Neuronal stem cell (in vitro differentiated cells): ENCODE measurements at regions not wholly inside any gene's neighbourhood (a gene's known extent, or its start where the extent isn't known, plus 50 kb on each side); places are given as distances from the start of the nearest gene placed in this dataset.
A peak's percentile ranks its signal among the peaks of the same experiment; 100 is the strongest.
"Not testable (repeated sequence)": the region's sequence is repeated elsewhere in the genome, so short reads cannot be mapped to it uniquely, and the experiment has no call there.

Experiments
- DNase-seq: peaks from one replicate; pipeline ENCODE4 v3.0.0-alpha.2; 2013; ENCODE audit warnings: low spot score
- H2AFZ ChIP-seq: one replicate; pipeline ENCODE4 v1.6.1; 2013; ENCODE audit warnings: mild to moderate bottlenecking, low read length, inconsistent platforms
- H2AK5ac ChIP-seq: 2 replicates; pipeline ENCODE4 v1.6.1; 2013; ENCODE audit warnings: low read depth, mild to moderate bottlenecking, inconsistent platforms, low read length, moderate library complexity, mixed read lengths
- H2BK120ac ChIP-seq: 2 replicates; pipeline ENCODE4 v1.6.1; 2013; ENCODE audit warnings: low read depth, mild to moderate bottlenecking, inconsistent platforms, low read length, moderate library complexity, mixed read lengths
- H2BK12ac ChIP-seq: one replicate; pipeline ENCODE4 v1.6.1; 2013; ENCODE audit warnings: low read length, inconsistent platforms
- H2BK15ac ChIP-seq: 2 replicates; pipeline ENCODE4 v1.6.1; 2013; ENCODE audit warnings: mild to moderate bottlenecking, low read length, inconsistent platforms, mixed read lengths
- H2BK5ac ChIP-seq: one replicate; pipeline ENCODE4 v1.6.1; 2013; ENCODE audit warnings: inconsistent platforms, mild to moderate bottlenecking, low read length, moderate library complexity
- H3K14ac ChIP-seq: one replicate; pipeline ENCODE4 v1.6.1; 2013; ENCODE audit warnings: low read length, inconsistent platforms
- H3K18ac ChIP-seq: 2 replicates; pipeline ENCODE4 v1.6.1; 2013; ENCODE audit warnings: low read length, inconsistent platforms
- H3K23ac ChIP-seq: 2 replicates; pipeline ENCODE4 v1.6.1; 2013; ENCODE audit warnings: low read depth, mild to moderate bottlenecking, mixed read lengths, low read length, inconsistent platforms; ENCODE audit not compliant: poor library complexity
- H3K27ac ChIP-seq: replicated peaks from 3 replicates; pipeline ENCODE4 v1.5.1; 2013; ENCODE audit warnings: low read length, inconsistent platforms
- H3K27me3 ChIP-seq, 3 experiments: 2 replicates each; pipeline ENCODE4 v1.6.1; 2013; ENCODE audit warnings: low read length in 3 of 3, mild to moderate bottlenecking in 2 of 3, inconsistent platforms in 1 of 3, low read depth in 1 of 3, mixed read lengths in 1 of 3, moderate library complexity in 1 of 3; ENCODE audit not compliant: control insufficient read depth in 3 of 3, insufficient read depth in 3 of 3
- H3K36me3 ChIP-seq, 2 donors: replicated peaks in 1 of 2; 2 replicates each; pipeline ENCODE4 v1.6.1; 2013; ENCODE audit warnings: low read length in 2 of 2; ENCODE audit not compliant: control insufficient read depth in 2 of 2, insufficient read depth in 2 of 2
- H3K4ac ChIP-seq: 2 replicates; pipeline ENCODE4 v1.6.1; 2013; ENCODE audit warnings: inconsistent platforms, mild to moderate bottlenecking, low read length, moderate library complexity
- H3K4me1 ChIP-seq, 2 donors: 1 replicate in 1 of 2; 2 replicates in 1 of 2; pipeline ENCODE4 v1.6.1; 2013; ENCODE audit warnings: low read length in 2 of 2, low read depth in 1 of 2; ENCODE audit not compliant: control insufficient read depth in 2 of 2, insufficient read depth in 1 of 2
- H3K4me2 ChIP-seq: one replicate; pipeline ENCODE4 v1.6.1; 2013; ENCODE audit warnings: mild to moderate bottlenecking, low read length, inconsistent platforms; ENCODE audit not compliant: insufficient read depth, poor library complexity, severe bottlenecking
- H3K4me3 ChIP-seq, 2 donors: 2 replicates each; pipeline ENCODE4 v1.5.1; 2013; ENCODE audit warnings: low read length in 2 of 2, mild to moderate bottlenecking in 2 of 2, inconsistent platforms in 1 of 2, moderate library complexity in 1 of 2
- H3K79me1 ChIP-seq: one replicate; pipeline ENCODE4 v1.6.1; 2013; ENCODE audit warnings: low read depth, mild to moderate bottlenecking, inconsistent platforms, low read length, moderate library complexity
- H3K9ac ChIP-seq: one replicate; pipeline ENCODE4 v1.6.1; 2013; ENCODE audit warnings: mild to moderate bottlenecking, low read depth, low read length, inconsistent platforms; ENCODE audit not compliant: poor library complexity
- H3K9me3 ChIP-seq, 2 donors: replicated peaks in 1 of 2; 2 replicates each; pipeline versions ENCODE3 to v1.6.1; 2013; ENCODE audit warnings: low read length in 2 of 2, mild to moderate bottlenecking in 2 of 2, inconsistent platforms in 1 of 2, low read depth in 1 of 2, mixed read lengths in 1 of 2, moderate library complexity in 1 of 2; ENCODE audit not compliant: control insufficient read depth in 2 of 2, insufficient read depth in 1 of 2
- H4K8ac ChIP-seq: one replicate; pipeline ENCODE4 v1.6.1; 2013; ENCODE audit warnings: low read depth, mild to moderate bottlenecking, inconsistent platforms, low read length, moderate library complexity
- H4K91ac ChIP-seq: one replicate; pipeline ENCODE4 v1.6.1; 2013; ENCODE audit warnings: low read length, low read depth, mild to moderate bottlenecking, inconsistent platforms; ENCODE audit not compliant: poor library complexity
- WGBS, 2 donors: extraction: QIAGEN DNeasy Blood & Tissue Kit; methylation state at CpG; one replicate each; pipeline ENCODE4 v1.1.7; 2013; ENCODE audit warnings: missing lambda C conversion rate in 2 of 2, mixed read lengths in 1 of 2; ENCODE audit not compliant: insufficient read length in 2 of 2, insufficient replicate concordance in 1 of 2; ENCODE audit errors: extremely low coverage in 2 of 2; 5-methylcytosine and 5-hydroxymethylcytosine counted together

DNA sequence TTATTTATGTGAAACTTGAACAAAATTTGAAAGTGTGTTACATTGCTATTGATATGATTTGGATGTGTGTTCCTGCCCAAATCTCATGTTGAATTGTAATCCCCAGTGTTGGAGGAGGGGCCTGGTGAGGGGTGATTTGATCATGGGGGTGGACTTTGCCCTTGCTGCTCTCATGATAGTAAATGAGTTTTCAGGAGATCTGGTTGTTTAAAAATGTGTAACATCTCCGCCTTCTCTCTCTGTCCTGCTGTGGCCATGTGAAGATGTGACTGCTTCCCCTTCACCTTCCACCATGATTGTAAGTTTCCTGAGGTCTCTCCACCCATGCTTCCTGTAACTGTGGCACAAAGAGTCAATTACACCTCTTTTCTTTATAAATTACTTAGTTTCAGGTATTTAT lies 1731.0 kb downstream of the SLITRK5 start:
- Histone ChIP-seq H3K9ac (no peak overlapping the region), H2BK120ac (no peak overlapping the region), H4K8ac (no peak overlapping the region), H2BK5ac (no peak overlapping the region), H3K14ac (no peak overlapping the region), H3K27ac (no peak overlapping the region), H3K36me3 (no peaks in the 10 kb centered on the region), H2AFZ (no peak overlapping the region), H2BK12ac (no peak overlapping the region), H3K4me3 (no peak overlapping the region), H3K79me1 (no peaks in the 10 kb centered on the region), H3K18ac (no peak overlapping the region), H3K27me3 (no peaks in the 10 kb centered on the region), H3K9me3 (no peaks in the 10 kb centered on the region), H2BK15ac (no peak overlapping the region), H3K4ac (no peak overlapping the region), H4K91ac (no peak overlapping the region), H3K4me2 (no peak overlapping the region), H3K4me1 (peaks cover 0 to 2% of the 10 kb centered on the region in 2 donors), H2AK5ac (no peak overlapping the region), H3K23ac (no peak overlapping the region)
- no CpG with 5 or more reads among the region's 1 CpG for WGBS, 2 donors
- DNase-seq, result no peak

DNA sequence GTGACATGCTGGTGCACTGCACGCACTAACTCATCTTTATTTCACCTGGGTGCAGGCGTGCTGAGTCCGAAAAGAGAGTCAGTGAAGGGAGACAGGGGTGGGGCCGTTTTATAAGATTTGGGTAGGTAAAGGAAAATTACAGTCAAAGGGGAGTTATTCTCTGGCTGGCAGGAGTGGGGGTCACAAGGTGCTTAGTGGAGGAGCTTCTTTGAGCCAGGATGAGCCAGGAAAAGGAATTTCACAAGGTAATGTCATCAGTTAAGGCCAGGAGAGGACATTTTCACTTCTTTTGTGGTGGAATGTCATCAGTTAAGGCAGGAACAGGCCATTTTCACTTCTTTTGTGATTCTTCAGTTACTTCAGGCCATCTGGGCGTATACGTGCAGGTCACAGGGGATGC lies 1734.9 kb downstream of the SLITRK5 start:
- H2BK15ac ChIP-seq, H3K4me1 ChIP-seq, H2BK5ac ChIP-seq, H3K27me3 ChIP-seq, H3K9me3 ChIP-seq, H2BK120ac ChIP-seq, H3K18ac ChIP-seq, H3K79me1 ChIP-seq, H3K4me2 ChIP-seq, H2AFZ ChIP-seq, H4K91ac ChIP-seq, H3K4ac ChIP-seq, H3K27ac ChIP-seq, H2AK5ac ChIP-seq, H4K8ac ChIP-seq, H3K36me3 ChIP-seq, H3K9ac ChIP-seq, DNase-seq, H3K14ac ChIP-seq, H2BK12ac ChIP-seq, H3K4me3 ChIP-seq, H3K23ac ChIP-seq: not testable (repeated sequence)
- no CpG with 5 or more reads among the region's 6 CpGs for WGBS, 2 donors

DNA sequence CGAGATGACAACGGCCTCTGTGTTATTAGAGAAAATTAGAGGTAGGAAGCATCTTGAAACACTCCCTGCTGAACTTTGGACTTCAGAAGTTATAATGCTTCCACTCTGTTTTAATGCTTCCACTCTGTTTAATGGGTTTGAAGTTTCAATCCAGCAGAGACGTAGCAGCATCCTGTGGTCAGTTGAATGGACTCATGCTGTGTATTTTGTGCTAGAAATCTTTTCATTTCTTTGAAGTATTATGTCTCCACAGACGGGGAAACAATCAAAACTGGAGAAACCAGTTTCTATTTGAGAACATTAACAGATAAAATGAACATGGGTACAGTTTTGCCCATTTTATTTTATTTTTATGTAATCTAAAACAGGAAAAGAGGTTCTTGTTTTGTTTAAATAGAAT lies 1736.2 kb downstream of the SLITRK5 start:
- Histone ChIP-seq H3K18ac (no peak overlapping the region), H3K9me3 (no peaks in the 10 kb centered on the region), H2BK12ac (no peak overlapping the region), H3K36me3 (no peaks in the 10 kb centered on the region), H3K4ac (no peak overlapping the region), H3K27ac (no peak overlapping the region), H3K4me3 (no peak overlapping the region), H3K9ac (no peak overlapping the region), H4K91ac (no peak overlapping the region), H2BK15ac (no peak overlapping the region), H3K23ac (no peak overlapping the region), H2AK5ac (no peak overlapping the region), H3K4me1 (peaks cover 0 to 2% of the 10 kb centered on the region in 2 donors), H2BK120ac (no peak overlapping the region), H3K4me2 (no peak overlapping the region), H2BK5ac (no peak overlapping the region), H3K79me1 (no peaks in the 10 kb centered on the region), H3K14ac (no peak overlapping the region), H4K8ac (no peak overlapping the region), H3K27me3 (no peaks in the 10 kb centered on the region), H2AFZ (no peak overlapping the region)
- WGBS, 2 donors, result no CpG with 5 or more reads among the region's 4 CpGs
- DNase-seq, result no peak

DNA sequence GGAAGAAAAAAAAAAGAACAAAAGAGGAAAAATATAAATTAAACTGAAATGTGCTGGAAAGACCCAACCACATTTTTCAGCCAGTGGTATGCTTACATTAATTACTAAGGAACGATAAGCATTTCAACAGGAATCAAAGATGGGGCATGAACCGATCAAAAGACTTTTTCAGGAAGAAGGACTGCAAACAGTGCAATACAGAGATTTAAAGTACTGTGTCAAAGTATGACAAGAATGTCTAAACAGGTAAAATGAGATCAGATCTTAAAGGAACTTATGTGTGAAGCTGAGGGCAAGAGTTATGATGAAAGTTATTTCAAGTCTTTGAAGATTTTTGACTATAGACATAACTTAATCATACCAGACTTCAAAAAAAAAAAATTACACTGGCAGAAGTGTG lies 1761.8 kb downstream of the SLITRK5 start:
- no CpG with 5 or more reads among the region's 2 CpGs for WGBS, 2 donors
- Histone ChIP-seq H3K18ac (no peak overlapping the region), H2AK5ac (no peak overlapping the region), H2BK15ac (no peak overlapping the region), H2BK12ac (no peak overlapping the region), H3K36me3 (no peaks in the 10 kb centered on the region), H4K91ac (no peak overlapping the region), H3K23ac (no peak overlapping the region), H3K27ac (no peak overlapping the region), H3K14ac (no peak overlapping the region), H2BK120ac (no peak overlapping the region), H3K4me3 (no peak overlapping the region), H3K9ac (no peak overlapping the region), H3K27me3 (no peaks in the 10 kb centered on the region), H2BK5ac (no peak overlapping the region), H3K4me2 (no peak overlapping the region), H3K79me1 (no peaks in the 10 kb centered on the region), H2AFZ (peak overlapping the region; percentile 1), H4K8ac (no peak overlapping the region), H3K4me1 (no peaks in the 10 kb centered on the region), H3K4ac (no peak overlapping the region), H3K9me3 (no peaks in the 10 kb centered on the region)
- DNase-seq, result no peak
